ENCODE measurements at regions not wholly inside any gene's neighbourhood (a gene's known extent, or its start where the extent isn't known, plus 50 kb on each side); places are given as distances from the start of the nearest gene placed in this dataset.

DNA sequence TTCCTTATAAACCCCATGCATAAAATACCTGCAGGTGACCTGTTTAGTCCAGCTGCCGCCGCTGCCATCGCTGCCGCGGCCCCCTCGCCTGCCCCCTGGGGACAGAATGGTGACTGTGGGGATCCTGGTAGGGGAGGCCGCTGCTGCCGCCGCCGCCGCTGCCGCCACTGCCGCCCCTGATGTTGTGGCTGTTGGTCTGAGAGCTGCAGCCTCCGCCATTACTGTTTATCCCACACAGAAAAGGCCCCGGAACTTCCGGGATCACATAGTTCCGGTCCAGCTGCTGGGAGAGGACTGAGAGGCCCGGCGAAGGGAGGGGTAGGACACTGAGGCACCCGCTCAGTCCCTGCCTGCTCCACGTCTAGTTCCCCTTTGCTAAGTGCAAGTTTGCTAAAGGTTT is 244.9 kb downstream of the C12orf50 start:
- Histone ChIP-seq H3K4me2 (ENCODE audit: insufficient read depth, insufficient read length, low read length) (no peak overlapping the region), H3K9ac (ENCODE audit: extremely low read depth, insufficient read length, low read length) (no peak overlapping the region), H3K4me1 (ENCODE audit: insufficient read depth, low read length) (no peaks in the 10 kb centered on the region), H2BK120ac (ENCODE audit: low read depth, low read length, poor library complexity, severe bottlenecking) (no peak overlapping the region), H4K91ac (ENCODE audit: insufficient read length, low read depth, low read length) (no peak overlapping the region), H2BK20ac (ENCODE audit: low read depth, low read length, poor library complexity, severe bottlenecking) (no peak overlapping the region), H4K5ac (ENCODE audit: insufficient read length, low read depth, low read length) (no peak overlapping the region), H2BK12ac (ENCODE audit: insufficient read length, low read depth, low read length) (no peak overlapping the region), H2BK5ac (ENCODE audit: insufficient read length, low read length) (no peak overlapping the region), H3K14ac (ENCODE audit: insufficient read depth, low read length) (no peak overlapping the region), H3K9me3 (ENCODE audit: control insufficient read depth, low read depth, low read length) (no peaks in the 10 kb centered on the region), H3K27me3 (ENCODE audit: insufficient read depth, low read length) (no peaks in the 10 kb centered on the region), H3K23ac (ENCODE audit: insufficient read length, low read depth, low read length) (no peak overlapping the region), H3K18ac (ENCODE audit: insufficient read length, low read depth, low read length) (no peak overlapping the region), H2AFZ (ENCODE audit: low read length) (no peak overlapping the region), H3K79me1 (ENCODE audit: insufficient read depth, low read depth, low read length, poor library complexity, severe bottlenecking) (no peaks in the 10 kb centered on the region), H4K8ac (replicated peaks; ENCODE audit: insufficient read length, low read depth, low read length) (no peak overlapping the region), H4K20me1 (ENCODE audit: control insufficient read depth, insufficient read depth, insufficient read length) (no peaks in the 10 kb centered on the region), H3K56ac (ENCODE audit: insufficient read length, low read depth, low read length) (no peak overlapping the region), H3T11ph (ENCODE audit: low read length) (no peak overlapping the region), H2BK15ac (ENCODE audit: low read depth, low read length) (no peak overlapping the region), H3K23me2 (ENCODE audit: insufficient read length, low read depth, low read length, poor library complexity, severe bottlenecking) (no peaks in the 10 kb centered on the region), H3K4ac (ENCODE audit: low read depth, low read length) (no peak overlapping the region), H3K27ac (ENCODE audit: insufficient read length, low read depth, low read length) (no peak overlapping the region), H2AK5ac (ENCODE audit: insufficient read length, low read length) (no peak overlapping the region), H3K79me2 (ENCODE audit: insufficient read depth, low read length) (no peaks in the 10 kb centered on the region)
- Mint-ChIP-seq H3K4me1 (no peaks in the 10 kb centered on the region), H3K36me3 (ENCODE audit: insufficient read depth in 1 of 3, low read depth in 3 of 3) (no peaks in the 10 kb centered on the region), H3K4me3 (no peak overlapping the region), H3K27me3 (ENCODE audit: low read depth) (no peaks in the 10 kb centered on the region), H3K27ac (no peak overlapping the region), H3K9me3 (no peaks in the 10 kb centered on the region)
- no CpG with 5 or more reads among the region's 21 CpGs for WGBS (ENCODE audit: extremely low coverage, insufficient read length, low lambda C conversion rate)
- TF ChIP-seq, protein P1, sequence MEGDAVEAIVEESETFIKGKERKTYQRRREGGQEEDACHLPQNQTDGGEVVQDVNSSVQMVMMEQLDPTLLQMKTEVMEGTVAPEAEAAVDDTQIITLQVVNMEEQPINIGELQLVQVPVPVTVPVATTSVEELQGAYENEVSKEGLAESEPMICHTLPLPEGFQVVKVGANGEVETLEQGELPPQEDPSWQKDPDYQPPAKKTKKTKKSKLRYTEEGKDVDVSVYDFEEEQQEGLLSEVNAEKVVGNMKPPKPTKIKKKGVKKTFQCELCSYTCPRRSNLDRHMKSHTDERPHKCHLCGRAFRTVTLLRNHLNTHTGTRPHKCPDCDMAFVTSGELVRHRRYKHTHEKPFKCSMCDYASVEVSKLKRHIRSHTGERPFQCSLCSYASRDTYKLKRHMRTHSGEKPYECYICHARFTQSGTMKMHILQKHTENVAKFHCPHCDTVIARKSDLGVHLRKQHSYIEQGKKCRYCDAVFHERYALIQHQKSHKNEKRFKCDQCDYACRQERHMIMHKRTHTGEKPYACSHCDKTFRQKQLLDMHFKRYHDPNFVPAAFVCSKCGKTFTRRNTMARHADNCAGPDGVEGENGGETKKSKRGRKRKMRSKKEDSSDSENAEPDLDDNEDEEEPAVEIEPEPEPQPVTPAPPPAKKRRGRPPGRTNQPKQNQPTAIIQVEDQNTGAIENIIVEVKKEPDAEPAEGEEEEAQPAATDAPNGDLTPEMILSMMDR (conservative IDR thresholded peaks at IDR 0.05): no peak
- no peak for DNase-seq
